Inferior parietal cortex (tissue), 1 donor: ENCODE measurements at regions not wholly inside any gene's neighbourhood (a gene's known extent, or its start where the extent isn't known, plus 50 kb on each side); places are given as distances from the start of the nearest gene placed in this dataset.
"Not testable (repeated sequence)": the region's sequence is repeated elsewhere in the genome, so short reads cannot be mapped to it uniquely, and the experiment has no call there.

ENCODE experiments used
- DNase-seq: peaks from one replicate; pipeline ENCODE4 v3.0.0-alpha.2; 2016; ENCODE audit errors: extremely low spot score

- no peak for DNase-seq
These were observed 50.6 kb upstream of the FER start for GRCh38 chr5:108696951-108697715.

- no peak for DNase-seq
These were observed 51.3 kb upstream of the FER start for GRCh38 chr5:108696407-108696806.

GRCh38 chr5:108688485-108688884, 59.2 kb upstream of the FER start:
- DNase-seq = no peak

- peak; percentile 32 for DNase-seq
These were observed 60.0 kb upstream of the FER start for GRCh38 chr5:108687595-108688200.

GRCh38 chr5:108686676-108687075, 61.0 kb upstream of the FER start:
- DNase-seq = no peak

GRCh38 chr5:108685448-108686216, 62.1 kb upstream of the FER start:
- DNase-seq = not testable (repeated sequence)

- peak; percentile 81 for DNase-seq
These were observed 66.4 kb upstream of the FER start for GRCh38 chr5:108681079-108681921.

- DNase-seq = no peak
These were observed 69.6 kb upstream of the FER start for GRCh38 chr5:108678091-108678490.

- DNase-seq = no peak
These were observed 72.0 kb upstream of the FER start for GRCh38 chr5:108675736-108676135.

GRCh38 chr5:108672639-108673038, 75.1 kb upstream of the FER start:
- no peak for DNase-seq

- peak; percentile 39 for DNase-seq
These were observed 77.0 kb upstream of the FER start for GRCh38 chr5:108670591-108671289.

- DNase-seq = no peak
These were observed 78.2 kb upstream of the FER start for GRCh38 chr5:108669462-108669861.

- no peak for DNase-seq
These were observed 86.0 kb upstream of the FER start for GRCh38 chr5:108661590-108662219.

GRCh38 chr5:108661024-108661423, 86.7 kb upstream of the FER start:
- no peak for DNase-seq

- no peak for DNase-seq
These were observed 87.4 kb upstream of the FER start for GRCh38 chr5:108660291-108660690.

- DNase-seq = no peak
These were observed 88.2 kb upstream of the FER start for GRCh38 chr5:108659531-108659930.

- DNase-seq = no peak
These were observed 91.8 kb upstream of the FER start for GRCh38 chr5:108655750-108656450.

- DNase-seq = no peak
These were observed 93.6 kb upstream of the FER start for GRCh38 chr5:108654051-108654450.

- no peak for DNase-seq
These were observed 94.5 kb upstream of the FER start for GRCh38 chr5:108653201-108653600.

GRCh38 chr5:108650997-108651396, 96.7 kb upstream of the FER start:
- DNase-seq = no peak
